Smooth muscle cell (in vitro differentiated cells): ENCODE measurements at regions not wholly inside any gene's neighbourhood (a gene's known extent, or its start where the extent isn't known, plus 50 kb on each side); places are given as distances from the start of the nearest gene placed in this dataset.
A peak's percentile ranks its signal among the peaks of the same experiment; 100 is the strongest.

ENCODE experiments used
- DNase-seq: peaks from one replicate; lab custom pipeline; 2025; ENCODE audit not compliant: unreplicated experiment; lab: John Stamatoyannopoulos, UW
- H2AFZ ChIP-seq: fragments of 200-600 bp; sonication (generic); 2 replicates; pipeline ENCODE4 v1.6.0; 2016; ENCODE audit warnings: antibody characterized with exemption, low read depth, mild to moderate bottlenecking
- H3F3A ChIP-seq: fragments of 200-600 bp; sonication (generic); 2 replicates; pipeline ENCODE4 v1.6.0; 2017; ENCODE audit warnings: antibody characterized with exemption, low read depth
- H3K27ac ChIP-seq: fragments of 200-600 bp; sonication (generic); 2 replicates; pipeline ENCODE4 v1.5.1; 2016; ENCODE audit warnings: low read depth, mild to moderate bottlenecking
- H3K27me3 ChIP-seq: fragments of 200-600 bp; sonication (generic); 2 replicates; pipeline ENCODE4 v1.6.1; 2016; ENCODE audit warnings: low read depth, mild to moderate bottlenecking
- H3K36me3 ChIP-seq: fragments of 200-600 bp; sonication (generic); 2 replicates; pipeline ENCODE4 v1.5.1; 2016; ENCODE audit warnings: low read depth
- H3K4me1 ChIP-seq: fragments of 200-600 bp; sonication (generic); 2 replicates; pipeline ENCODE4 v1.5.1; 2016; ENCODE audit warnings: low read depth
- H3K4me2 ChIP-seq: fragments of 200-600 bp; sonication (generic); 2 replicates; pipeline ENCODE4 v1.6.0; 2016; ENCODE audit warnings: mild to moderate bottlenecking
- H3K4me3 ChIP-seq: fragments of 200-600 bp; sonication (generic); 2 replicates; pipeline ENCODE4 v1.5.1; 2016; ENCODE audit warnings: mild to moderate bottlenecking
- H3K79me2 ChIP-seq: fragments of 200-600 bp; sonication (generic); 2 replicates; pipeline ENCODE4 v1.6.0; 2016; ENCODE audit warnings: low read depth, mild to moderate bottlenecking
- H3K9ac ChIP-seq: fragments of 200-600 bp; sonication (generic); 2 replicates; pipeline ENCODE4 v1.6.0; 2016; ENCODE audit warnings: low read depth
- H3K9me3 ChIP-seq: fragments of 200-600 bp; sonication (generic); replicated peaks from 2 replicates; pipeline ENCODE4 v1.5.1; 2016; ENCODE audit warnings: low read depth
- H4K20me1 ChIP-seq: fragments of 200-600 bp; sonication (generic); 2 replicates; pipeline ENCODE4 v1.6.0; 2016; ENCODE audit warnings: low read depth
- CTCF ChIP-seq: fragments of 200-600 bp; sonication (generic); IDR thresholded peaks from 2 replicates; pipeline ENCODE4 v1.5.1; 2017; ENCODE audit warnings: borderline replicate concordance, mild to moderate bottlenecking, antibody characterized with exemption; ENCODE audit not compliant: insufficient read depth, poor library complexity, severe bottlenecking
- WGBS: methylation state at CpG from one replicate; pipeline ENCODE4 v1.1.7; 2016; ENCODE audit warnings: low lambda C conversion rate; 5-methylcytosine and 5-hydroxymethylcytosine counted together

- H3K27ac ChIP-seq: peak overlapping the region; percentile 84
- no peak overlapping the region for H2AFZ ChIP-seq
- H3K9me3 ChIP-seq: no peaks in the 10 kb centered on the region
- H3F3A ChIP-seq: peaks cover 18% of the 10 kb centered on the region
- H3K4me2 ChIP-seq: peak overlapping the region; percentile 49
- H4K20me1 ChIP-seq: no peaks in the 10 kb centered on the region
- no peaks in the 10 kb centered on the region for H3K27me3 ChIP-seq
- H3K36me3 ChIP-seq: no peaks in the 10 kb centered on the region
- no peak for TF ChIP-seq CTCF
- H3K4me3 ChIP-seq: no peak overlapping the region
- H3K79me2 ChIP-seq: no peaks in the 10 kb centered on the region
- DNase-seq: no peak
- H3K4me1 ChIP-seq: peaks cover 74% of the 10 kb centered on the region
- H3K9ac ChIP-seq: no peak overlapping the region
These were observed 174.2 kb upstream of the ATP2B1 start for GRCh38 chr12:89882792-89883191.

- H3K4me1 ChIP-seq: peaks cover 80% of the 10 kb centered on the region
- no peak overlapping the region for H2AFZ ChIP-seq
- peaks cover 18% of the 10 kb centered on the region for H3F3A ChIP-seq
- no peaks in the 10 kb centered on the region for H3K9me3 ChIP-seq
- TF ChIP-seq CTCF: no peak
- H3K27ac ChIP-seq: peak overlapping the region; percentile 84
- H3K4me3 ChIP-seq: no peak overlapping the region
- H3K79me2 ChIP-seq: no peaks in the 10 kb centered on the region
- no peaks in the 10 kb centered on the region for H4K20me1 ChIP-seq
- H3K27me3 ChIP-seq: no peaks in the 10 kb centered on the region
- no peak for DNase-seq
- H3K9ac ChIP-seq: no peak overlapping the region
- H3K36me3 ChIP-seq: no peaks in the 10 kb centered on the region
- H3K4me2 ChIP-seq: peak overlapping the region; percentile 49
These were observed 173.4 kb upstream of the ATP2B1 start for GRCh38 chr12:89882050-89882449.

GRCh38 chr12:89880690-89881350 is 172.2 kb upstream of the ATP2B1 start:
- no peak for DNase-seq
- TF ChIP-seq CTCF: no peak
- Histone ChIP-seq H3K4me1 (peaks cover 77% of the 10 kb centered on the region), H4K20me1 (no peaks in the 10 kb centered on the region), H2AFZ (no peak overlapping the region), H3K4me2 (peak overlapping the region; percentile 24), H3K36me3 (no peaks in the 10 kb centered on the region), H3K27me3 (no peaks in the 10 kb centered on the region), H3K27ac (peak overlapping the region; percentile 8), H3F3A (peaks cover 18% of the 10 kb centered on the region), H3K4me3 (no peak overlapping the region), H3K9ac (no peak overlapping the region), H3K79me2 (no peaks in the 10 kb centered on the region), H3K9me3 (no peaks in the 10 kb centered on the region)
- WGBS: 74% methylated on average over 4 of the region's 4 CpGs

- TF ChIP-seq CTCF: no peak
- Histone ChIP-seq H3K4me1 (peaks cover 67% of the 10 kb centered on the region), H3K27ac (no peak overlapping the region), H3K9me3 (no peaks in the 10 kb centered on the region), H3K9ac (no peak overlapping the region), H3K79me2 (no peaks in the 10 kb centered on the region), H3K4me2 (peak overlapping the region; percentile 24), H3K36me3 (no peaks in the 10 kb centered on the region), H2AFZ (no peak overlapping the region), H3K4me3 (no peak overlapping the region), H4K20me1 (no peaks in the 10 kb centered on the region), H3K27me3 (no peaks in the 10 kb centered on the region), H3F3A (peaks cover 10% of the 10 kb centered on the region)
- 84% methylated on average over 1 of the region's 1 CpG for WGBS
- DNase-seq: no peak
These were observed 171.1 kb upstream of the ATP2B1 start for GRCh38 chr12:89879766-89880165.
